Neuronal stem cell (in vitro differentiated cells): ENCODE measurements at regions not wholly inside any gene's neighbourhood (a gene's known extent, or its start where the extent isn't known, plus 50 kb on each side); places are given as distances from the start of the nearest gene placed in this dataset.

Experiments used
- DNase-seq: peaks from one replicate; pipeline ENCODE4 v3.0.0-alpha.2; 2013; ENCODE audit warnings: low spot score
- H2AFZ ChIP-seq: one replicate; pipeline ENCODE4 v1.6.1; 2013; ENCODE audit warnings: mild to moderate bottlenecking, low read length, inconsistent platforms
- H2AK5ac ChIP-seq: 2 replicates; pipeline ENCODE4 v1.6.1; 2013; ENCODE audit warnings: low read depth, mild to moderate bottlenecking, inconsistent platforms, low read length, moderate library complexity, mixed read lengths
- H2BK120ac ChIP-seq: 2 replicates; pipeline ENCODE4 v1.6.1; 2013; ENCODE audit warnings: low read depth, mild to moderate bottlenecking, inconsistent platforms, low read length, moderate library complexity, mixed read lengths
- H2BK12ac ChIP-seq: one replicate; pipeline ENCODE4 v1.6.1; 2013; ENCODE audit warnings: low read length, inconsistent platforms
- H2BK15ac ChIP-seq: 2 replicates; pipeline ENCODE4 v1.6.1; 2013; ENCODE audit warnings: mild to moderate bottlenecking, low read length, inconsistent platforms, mixed read lengths
- H2BK5ac ChIP-seq: one replicate; pipeline ENCODE4 v1.6.1; 2013; ENCODE audit warnings: inconsistent platforms, mild to moderate bottlenecking, low read length, moderate library complexity
- H3K14ac ChIP-seq: one replicate; pipeline ENCODE4 v1.6.1; 2013; ENCODE audit warnings: low read length, inconsistent platforms
- H3K18ac ChIP-seq: 2 replicates; pipeline ENCODE4 v1.6.1; 2013; ENCODE audit warnings: low read length, inconsistent platforms
- H3K23ac ChIP-seq: 2 replicates; pipeline ENCODE4 v1.6.1; 2013; ENCODE audit warnings: low read depth, mild to moderate bottlenecking, mixed read lengths, low read length, inconsistent platforms; ENCODE audit not compliant: poor library complexity
- H3K27ac ChIP-seq: replicated peaks from 3 replicates; pipeline ENCODE4 v1.5.1; 2013; ENCODE audit warnings: low read length, inconsistent platforms
- H3K27me3 ChIP-seq, 3 experiments: 2 replicates each; pipeline ENCODE4 v1.6.1; 2013; ENCODE audit warnings: low read length in 3 of 3, mild to moderate bottlenecking in 2 of 3, inconsistent platforms in 1 of 3, low read depth in 1 of 3, mixed read lengths in 1 of 3, moderate library complexity in 1 of 3; ENCODE audit not compliant: control insufficient read depth in 3 of 3, insufficient read depth in 3 of 3
- H3K36me3 ChIP-seq, 2 donors: replicated peaks in 1 of 2; 2 replicates each; pipeline ENCODE4 v1.6.1; 2013; ENCODE audit warnings: low read length in 2 of 2; ENCODE audit not compliant: control insufficient read depth in 2 of 2, insufficient read depth in 2 of 2
- H3K4ac ChIP-seq: 2 replicates; pipeline ENCODE4 v1.6.1; 2013; ENCODE audit warnings: inconsistent platforms, mild to moderate bottlenecking, low read length, moderate library complexity
- H3K4me1 ChIP-seq, 2 donors: 1 replicate in 1 of 2; 2 replicates in 1 of 2; pipeline ENCODE4 v1.6.1; 2013; ENCODE audit warnings: low read length in 2 of 2, low read depth in 1 of 2; ENCODE audit not compliant: control insufficient read depth in 2 of 2, insufficient read depth in 1 of 2
- H3K4me2 ChIP-seq: one replicate; pipeline ENCODE4 v1.6.1; 2013; ENCODE audit warnings: mild to moderate bottlenecking, low read length, inconsistent platforms; ENCODE audit not compliant: insufficient read depth, poor library complexity, severe bottlenecking
- H3K4me3 ChIP-seq, 2 donors: 2 replicates each; pipeline ENCODE4 v1.5.1; 2013; ENCODE audit warnings: low read length in 2 of 2, mild to moderate bottlenecking in 2 of 2, inconsistent platforms in 1 of 2, moderate library complexity in 1 of 2
- H3K79me1 ChIP-seq: one replicate; pipeline ENCODE4 v1.6.1; 2013; ENCODE audit warnings: low read depth, mild to moderate bottlenecking, inconsistent platforms, low read length, moderate library complexity
- H3K9ac ChIP-seq: one replicate; pipeline ENCODE4 v1.6.1; 2013; ENCODE audit warnings: mild to moderate bottlenecking, low read depth, low read length, inconsistent platforms; ENCODE audit not compliant: poor library complexity
- H3K9me3 ChIP-seq, 2 donors: replicated peaks in 1 of 2; 2 replicates each; pipeline versions ENCODE3 to v1.6.1; 2013; ENCODE audit warnings: low read length in 2 of 2, mild to moderate bottlenecking in 2 of 2, inconsistent platforms in 1 of 2, low read depth in 1 of 2, mixed read lengths in 1 of 2, moderate library complexity in 1 of 2; ENCODE audit not compliant: control insufficient read depth in 2 of 2, insufficient read depth in 1 of 2
- H4K8ac ChIP-seq: one replicate; pipeline ENCODE4 v1.6.1; 2013; ENCODE audit warnings: low read depth, mild to moderate bottlenecking, inconsistent platforms, low read length, moderate library complexity
- H4K91ac ChIP-seq: one replicate; pipeline ENCODE4 v1.6.1; 2013; ENCODE audit warnings: low read length, low read depth, mild to moderate bottlenecking, inconsistent platforms; ENCODE audit not compliant: poor library complexity
- WGBS, 2 donors: extraction: QIAGEN DNeasy Blood & Tissue Kit; methylation state at CpG; one replicate each; pipeline ENCODE4 v1.1.7; 2013; ENCODE audit warnings: missing lambda C conversion rate in 2 of 2, mixed read lengths in 1 of 2; ENCODE audit not compliant: insufficient read length in 2 of 2, insufficient replicate concordance in 1 of 2; ENCODE audit errors: extremely low coverage in 2 of 2; 5-methylcytosine and 5-hydroxymethylcytosine counted together

DNA sequence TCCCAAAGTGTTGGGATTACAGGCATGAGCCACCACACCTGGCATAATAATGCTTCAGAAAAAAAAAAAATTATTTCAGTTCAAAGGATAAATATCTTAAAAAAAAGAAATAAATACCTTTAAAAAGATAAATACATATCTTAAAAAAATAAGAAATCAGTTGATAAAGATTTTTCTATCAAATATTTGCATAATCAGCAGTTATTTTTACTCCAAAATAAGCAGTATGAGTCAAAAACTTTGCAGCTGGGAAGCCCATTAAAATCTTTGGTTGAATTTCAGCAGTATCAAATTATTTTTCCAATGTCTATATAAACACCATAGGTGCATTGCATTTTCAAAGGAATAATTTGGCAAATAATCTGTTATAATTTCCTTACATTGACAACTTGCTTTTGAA lies 202.5 kb downstream of the KBTBD8 start:
- H3K4ac ChIP-seq, result no peak overlapping the region
- no peaks in the 10 kb centered on the region for H3K79me1 ChIP-seq
- H3K36me3 ChIP-seq, result no peaks in the 10 kb centered on the region
- no peak overlapping the region for H2BK5ac ChIP-seq
- H3K18ac ChIP-seq, result no peak overlapping the region
- no peak overlapping the region for H2BK120ac ChIP-seq
- H3K27me3 ChIP-seq, result no peaks in the 10 kb centered on the region
- H3K9ac ChIP-seq, result no peak overlapping the region
- H2BK12ac ChIP-seq, result no peak overlapping the region
- H3K23ac ChIP-seq, result no peak overlapping the region
- H3K27ac ChIP-seq, result no peak overlapping the region
- no peaks in the 10 kb centered on the region for H3K9me3 ChIP-seq
- peaks cover 0 to 4% of the 10 kb centered on the region in 2 donors for H3K4me1 ChIP-seq
- no peak overlapping the region for H4K8ac ChIP-seq
- no peak overlapping the region for H2AFZ ChIP-seq
- H2BK15ac ChIP-seq, result no peak overlapping the region
- no peak overlapping the region for H3K4me3 ChIP-seq
- H3K4me2 ChIP-seq, result no peak overlapping the region
- H2AK5ac ChIP-seq, result no peak overlapping the region
- no peak overlapping the region for H3K14ac ChIP-seq
- no peak overlapping the region for H4K91ac ChIP-seq
- DNase-seq, result no peak

GRCh38 chr3:67201026-67201425 lies 202.9 kb downstream of the KBTBD8 start:
- H3K36me3 ChIP-seq, result no peaks in the 10 kb centered on the region
- H3K23ac ChIP-seq, result no peak overlapping the region
- H2AK5ac ChIP-seq, result no peak overlapping the region
- H3K27me3 ChIP-seq, result no peaks in the 10 kb centered on the region
- no peak overlapping the region for H4K91ac ChIP-seq
- DNase-seq, result no peak
- H2BK5ac ChIP-seq, result no peak overlapping the region
- no peaks in the 10 kb centered on the region for H3K79me1 ChIP-seq
- no peak overlapping the region for H2BK120ac ChIP-seq
- no peak overlapping the region for H3K4me3 ChIP-seq
- H3K14ac ChIP-seq, result no peak overlapping the region
- no peak overlapping the region for H2BK12ac ChIP-seq
- no peak overlapping the region for H3K18ac ChIP-seq
- no peak overlapping the region for H3K9ac ChIP-seq
- WGBS, 2 donors, result no CpG with 5 or more reads among the region's 2 CpGs
- H3K4me2 ChIP-seq, result no peak overlapping the region
- no peak overlapping the region for H2AFZ ChIP-seq
- peaks cover 0 to 4% of the 10 kb centered on the region in 2 donors for H3K4me1 ChIP-seq
- no peak overlapping the region for H2BK15ac ChIP-seq
- no peak overlapping the region for H3K27ac ChIP-seq
- H4K8ac ChIP-seq, result no peak overlapping the region
- H3K9me3 ChIP-seq, result no peaks in the 10 kb centered on the region
- H3K4ac ChIP-seq, result no peak overlapping the region

GRCh38 chr3:67202053-67202452 lies 203.9 kb downstream of the KBTBD8 start:
- no peak for DNase-seq
- Histone ChIP-seq H2BK12ac (no peak overlapping the region), H3K9me3 (no peaks in the 10 kb centered on the region), H3K9ac (no peak overlapping the region), H3K23ac (no peak overlapping the region), H2AK5ac (no peak overlapping the region), H3K4ac (no peak overlapping the region), H3K27ac (no peak overlapping the region), H2BK5ac (no peak overlapping the region), H3K4me1 (peaks cover 0 to 4% of the 10 kb centered on the region in 2 donors), H3K4me3 (no peak overlapping the region), H3K27me3 (no peaks in the 10 kb centered on the region), H2BK120ac (no peak overlapping the region), H2AFZ (no peak overlapping the region), H4K8ac (no peak overlapping the region), H3K79me1 (no peaks in the 10 kb centered on the region), H4K91ac (no peak overlapping the region), H3K4me2 (no peak overlapping the region), H3K14ac (no peak overlapping the region), H3K36me3 (no peaks in the 10 kb centered on the region), H2BK15ac (no peak overlapping the region), H3K18ac (no peak overlapping the region)
- WGBS, 2 donors, result no CpG with 5 or more reads among the region's 3 CpGs

- no peak overlapping the region for H2AFZ ChIP-seq
- H3K27ac ChIP-seq, result no peak overlapping the region
- no peak overlapping the region for H3K4ac ChIP-seq
- no peak overlapping the region for H3K14ac ChIP-seq
- H2BK120ac ChIP-seq, result no peak overlapping the region
- no CpG with 5 or more reads among the region's 4 CpGs for WGBS, 2 donors
- no peak overlapping the region for H3K23ac ChIP-seq
- no peak overlapping the region for H3K18ac ChIP-seq
- H3K4me1 ChIP-seq, result no peaks in the 10 kb centered on the region
- no peak overlapping the region for H2BK15ac ChIP-seq
- no peak overlapping the region for H3K4me2 ChIP-seq
- H3K9me3 ChIP-seq, result no peaks in the 10 kb centered on the region
- H3K27me3 ChIP-seq, result no peaks in the 10 kb centered on the region
- H4K8ac ChIP-seq, result no peak overlapping the region
- H4K91ac ChIP-seq, result no peak overlapping the region
- no peak overlapping the region for H3K9ac ChIP-seq
- no peak overlapping the region for H2BK5ac ChIP-seq
- no peak for DNase-seq
- no peaks in the 10 kb centered on the region for H3K36me3 ChIP-seq
- no peak overlapping the region for H3K4me3 ChIP-seq
- no peak overlapping the region for H2BK12ac ChIP-seq
- H2AK5ac ChIP-seq, result no peak overlapping the region
- H3K79me1 ChIP-seq, result no peaks in the 10 kb centered on the region
These were observed 206.8 kb downstream of the KBTBD8 start for GRCh38 chr3:67204951-67205350.
